ENCODE measurements at regions not wholly inside any gene's neighbourhood (a gene's known extent, or its start where the extent isn't known, plus 50 kb on each side); places are given as distances from the start of the nearest gene placed in this dataset.
A peak's percentile ranks its signal among the peaks of the same experiment; 100 is the strongest.

DNA sequence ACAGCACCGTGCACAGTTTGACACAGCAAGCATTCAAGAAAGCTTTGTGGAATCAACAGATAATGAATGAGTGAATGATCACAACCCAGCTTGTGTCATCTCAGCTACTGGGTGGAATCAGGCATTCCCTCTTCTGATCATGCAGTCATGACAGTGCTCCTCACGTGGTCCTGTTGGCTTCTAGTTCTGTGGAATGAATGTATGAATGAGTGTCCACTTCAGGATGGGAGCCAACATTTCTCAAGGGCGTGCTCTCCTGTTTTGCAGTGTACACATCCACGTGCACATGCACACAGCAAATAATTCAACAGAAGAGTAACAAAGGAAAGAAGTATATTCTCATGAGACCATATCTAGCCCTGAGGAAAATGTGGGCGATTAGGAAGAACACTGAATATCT lies 133.1 kb upstream of the NPVF start:
- no peak for DNase-seq (ENCODE audit: low read depth)

DNA sequence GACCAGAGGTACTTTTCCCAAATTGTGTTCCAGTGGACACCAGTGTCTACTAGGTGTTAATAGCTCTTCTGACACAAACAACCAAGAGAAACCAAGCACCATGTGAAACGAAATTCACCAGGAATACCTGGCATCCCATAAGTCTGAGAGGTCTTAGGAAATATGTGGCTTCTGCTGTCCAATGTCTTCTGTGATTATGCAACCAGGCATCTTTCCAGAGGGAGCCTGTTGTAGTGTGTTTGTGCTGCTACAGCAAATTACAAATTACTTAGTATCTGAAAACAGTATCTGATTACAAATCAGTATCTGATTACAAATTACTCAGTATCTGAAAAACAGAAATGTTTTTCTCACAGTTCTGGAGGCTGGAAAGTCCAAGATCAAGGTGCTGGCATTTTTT lies 133.6 kb upstream of the NPVF start:
- peak; percentile 38 for DNase-seq (ENCODE audit: low read depth)

DNA sequence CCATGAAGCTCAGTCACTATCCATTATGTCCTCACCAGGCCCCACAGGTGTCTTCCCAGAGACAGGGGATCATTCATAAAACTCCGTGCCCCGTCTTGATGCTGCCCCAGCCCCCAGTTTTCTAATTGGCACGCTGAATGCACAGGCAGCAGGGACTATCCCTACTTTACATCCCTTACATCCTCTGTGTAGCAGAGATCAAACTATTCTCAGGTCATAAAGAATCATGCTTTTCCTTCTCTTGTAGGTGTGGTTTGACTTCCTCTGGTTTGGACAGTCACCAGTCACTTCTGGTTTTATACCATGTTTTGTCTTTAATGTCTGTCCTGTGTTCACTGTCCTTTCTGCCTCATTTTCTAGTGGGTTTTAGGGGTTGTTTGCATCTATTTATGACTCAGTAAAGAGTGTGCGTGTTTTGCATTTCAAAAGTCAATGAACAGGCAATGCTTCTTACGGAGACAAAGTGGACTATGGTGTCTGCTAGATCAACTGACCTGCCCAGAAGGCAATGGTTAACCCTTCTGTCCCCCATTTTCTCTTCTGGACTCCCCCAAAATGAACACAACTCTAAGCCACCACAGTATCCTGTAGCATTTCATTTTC lies 140.4 kb upstream of the NPVF start:
- DNase-seq (ENCODE audit: low read depth) = no peak

DNA sequence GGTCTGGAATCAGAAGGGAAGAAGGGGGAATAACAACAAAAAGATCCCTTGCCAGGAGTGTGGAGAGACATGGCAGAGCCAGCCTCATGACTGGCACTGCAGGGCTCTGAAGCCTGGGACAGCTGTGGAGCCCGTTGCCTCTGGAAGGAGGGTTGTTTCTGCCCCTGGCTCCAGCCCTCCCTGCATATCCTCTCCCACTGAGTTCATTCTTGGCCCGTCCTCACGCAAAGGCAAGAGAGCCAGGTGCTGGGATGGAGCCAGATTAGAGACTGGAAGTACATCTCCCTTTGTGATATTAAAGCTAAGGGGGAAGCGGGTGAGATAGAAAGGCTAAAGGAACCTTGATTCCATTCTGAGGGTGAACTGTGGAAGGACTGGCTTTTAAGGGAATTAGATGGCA lies 141.5 kb upstream of the NPVF start:
- no peak for DNase-seq (ENCODE audit: low read depth)

DNA sequence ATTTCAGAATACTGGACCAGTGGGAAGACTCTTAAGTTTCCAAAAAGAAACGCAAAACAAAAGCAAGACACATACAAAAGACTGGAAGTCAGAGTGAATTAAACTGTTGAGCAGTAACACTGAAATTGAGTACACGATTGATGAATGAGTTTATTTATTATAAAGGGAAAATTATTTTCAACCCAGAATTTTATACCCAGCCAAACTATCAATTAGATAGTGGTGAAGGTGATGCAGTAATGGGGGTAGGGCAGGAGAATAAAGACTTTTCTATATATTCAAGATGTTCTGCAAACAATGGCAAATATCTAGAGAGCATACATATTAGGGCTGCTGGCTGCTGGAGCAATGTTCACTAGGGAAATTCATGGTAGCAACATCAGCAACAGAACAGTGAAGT lies 143.7 kb upstream of the NPVF start:
- no peak for DNase-seq (ENCODE audit: low read depth)

DNA sequence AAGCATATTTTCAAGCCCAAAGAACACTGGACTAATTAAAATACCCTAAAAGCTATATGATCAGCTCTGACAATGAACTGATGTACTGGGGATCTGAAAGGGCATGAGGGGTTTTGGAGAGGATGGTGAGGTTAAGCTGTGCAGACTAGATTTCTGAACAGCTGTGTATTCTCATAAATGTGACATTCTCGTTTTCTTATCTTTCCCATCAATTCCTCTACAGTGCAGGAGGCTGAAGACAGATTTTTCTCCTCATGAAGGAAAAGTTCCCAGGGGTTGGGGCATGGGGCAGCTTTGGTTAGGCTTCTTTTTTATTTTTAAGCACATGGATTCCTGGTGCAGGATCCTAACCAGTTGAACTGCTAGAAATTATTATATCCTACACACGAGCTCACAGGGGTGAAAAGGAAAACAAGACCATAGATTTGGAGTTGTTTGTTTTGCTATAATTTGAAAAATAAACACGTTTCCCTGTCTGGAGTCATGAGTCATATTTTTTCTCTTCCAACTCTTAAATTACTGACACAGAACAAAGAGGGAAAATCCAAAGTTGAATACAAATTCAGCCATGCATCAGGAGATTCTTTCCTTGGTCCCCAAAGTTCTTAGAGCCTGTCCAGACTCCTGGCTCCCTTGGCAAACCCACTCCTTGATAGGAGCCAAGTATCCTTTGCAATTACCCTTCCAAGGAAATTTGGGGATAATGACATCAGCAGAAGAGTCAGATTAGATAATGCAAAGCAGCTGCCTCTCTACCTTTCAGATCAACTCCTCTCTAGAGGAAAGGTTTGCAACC lies 147.7 kb upstream of the NPVF start:
- no peak for DNase-seq (ENCODE audit: low read depth)

DNA sequence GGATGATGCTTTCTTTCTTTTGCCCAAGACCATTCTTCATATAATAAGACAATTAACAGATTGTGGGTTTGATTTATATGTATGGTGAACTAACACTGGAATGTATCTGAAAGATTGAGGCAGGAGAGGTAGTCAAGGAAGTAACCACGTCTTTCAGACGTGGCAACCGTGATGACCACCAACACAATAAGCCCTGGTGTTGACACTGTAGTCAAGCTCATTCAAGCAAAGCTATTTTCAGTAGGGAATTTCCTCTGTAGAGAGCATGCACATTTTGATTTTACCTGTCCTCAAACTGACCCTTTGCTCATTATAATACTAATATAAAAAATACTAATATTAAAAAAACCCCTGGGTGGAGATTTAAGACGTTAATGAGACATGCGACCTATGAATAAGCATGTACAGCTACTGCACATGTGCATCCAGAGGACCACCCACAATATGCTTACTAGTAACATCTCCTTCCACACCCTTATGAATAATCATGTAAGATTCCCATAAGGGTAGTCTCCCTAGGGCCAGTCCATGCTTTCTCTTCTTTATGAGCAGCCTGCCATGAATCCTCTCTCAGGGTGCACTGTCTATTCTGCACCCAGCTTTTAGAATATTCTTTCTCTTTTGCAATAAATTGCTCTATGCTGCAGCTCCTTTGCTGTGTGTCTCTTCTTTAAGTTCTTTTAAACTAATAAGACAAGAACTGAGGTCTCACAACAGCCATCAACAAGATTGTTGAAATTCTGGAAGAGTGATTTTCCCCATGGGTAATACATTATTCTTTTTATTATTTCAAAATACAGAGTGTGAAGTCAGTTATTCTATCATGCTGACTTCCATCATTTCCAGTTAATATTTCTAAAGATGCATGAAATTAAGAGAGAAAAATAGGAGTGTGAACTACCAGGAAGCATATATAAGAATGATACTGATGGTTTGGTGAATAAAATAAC lies 151.3 kb upstream of the NPVF start:
- no peak for DNase-seq (ENCODE audit: low read depth)

DNA sequence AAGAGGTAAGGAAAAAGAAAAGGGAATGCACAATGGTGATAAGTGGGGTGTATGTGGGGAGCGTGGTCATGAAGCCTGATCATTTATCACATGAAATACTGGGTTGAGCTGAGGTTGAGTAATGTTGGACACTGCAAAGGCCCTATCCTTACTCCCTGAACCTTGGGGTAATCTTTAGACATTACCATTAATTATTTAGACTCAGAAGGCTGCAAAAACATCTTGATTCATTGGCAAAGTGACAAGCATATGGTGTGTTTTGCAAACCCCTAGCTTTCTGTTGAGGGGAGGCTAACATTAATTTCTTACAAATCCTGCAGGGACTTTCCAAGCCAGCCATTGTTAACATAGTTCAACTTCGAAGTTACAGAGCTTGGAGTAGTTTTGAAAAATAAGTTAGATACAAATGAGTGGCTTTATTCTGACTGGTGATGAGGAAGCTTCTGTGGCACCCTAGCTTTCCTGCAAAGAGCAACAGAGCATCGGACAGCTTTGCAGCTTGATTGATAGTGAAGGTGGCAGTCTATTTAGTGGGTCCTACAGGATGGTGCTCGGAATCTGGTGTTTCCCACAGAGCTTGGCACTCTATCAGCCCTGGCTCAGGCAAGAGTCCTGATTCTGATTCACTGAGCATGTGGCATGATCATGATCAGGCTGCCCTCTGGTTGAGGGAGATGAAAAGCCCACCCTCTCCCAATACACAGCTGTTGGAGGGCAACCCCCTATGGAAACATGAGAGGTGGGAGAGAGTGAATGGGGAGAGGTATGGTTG lies 153.7 kb upstream of the NPVF start:
- peak; percentile 42 for DNase-seq (ENCODE audit: low read depth)

DNA sequence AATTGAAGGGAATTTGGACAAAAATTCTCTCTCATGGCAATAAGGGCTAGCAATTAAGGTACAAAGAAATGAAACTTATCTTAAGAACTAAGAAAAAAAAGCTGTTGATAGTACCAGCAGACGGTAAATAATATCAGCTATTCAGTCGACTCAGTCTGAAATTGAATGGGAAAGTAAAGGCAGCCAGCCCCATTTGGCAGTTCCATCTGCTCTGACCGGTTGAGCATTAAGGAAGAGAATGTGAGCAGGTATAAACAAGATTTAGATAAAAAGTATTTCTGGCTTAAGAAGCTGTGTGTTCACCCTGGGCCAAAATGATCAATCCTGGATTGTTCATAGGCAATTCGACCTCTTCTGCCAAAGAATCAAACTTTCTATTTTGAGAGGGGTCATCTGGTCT lies 154.6 kb upstream of the NPVF start:
- DNase-seq (ENCODE audit: low read depth) = no peak

DNA sequence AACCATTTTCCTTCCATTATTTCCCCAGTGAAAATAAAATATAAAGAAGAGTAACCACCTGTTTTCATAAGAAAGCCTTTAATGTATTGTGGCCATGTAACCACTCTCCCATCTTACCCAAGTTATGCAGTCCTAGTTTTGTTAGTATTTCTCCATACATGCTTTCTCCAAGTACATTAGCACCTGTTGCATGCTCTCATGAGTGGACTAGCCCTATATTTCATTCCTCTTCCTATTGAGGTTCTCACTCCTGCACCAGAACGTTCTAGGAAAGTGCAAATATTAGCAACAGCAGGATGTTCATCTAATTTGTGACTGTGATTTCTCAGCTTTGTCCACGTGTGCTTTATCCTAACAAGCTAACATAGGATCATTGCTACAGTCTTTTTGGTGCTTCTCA lies 155.1 kb upstream of the NPVF start:
- DNase-seq (ENCODE audit: low read depth) = no peak

DNA sequence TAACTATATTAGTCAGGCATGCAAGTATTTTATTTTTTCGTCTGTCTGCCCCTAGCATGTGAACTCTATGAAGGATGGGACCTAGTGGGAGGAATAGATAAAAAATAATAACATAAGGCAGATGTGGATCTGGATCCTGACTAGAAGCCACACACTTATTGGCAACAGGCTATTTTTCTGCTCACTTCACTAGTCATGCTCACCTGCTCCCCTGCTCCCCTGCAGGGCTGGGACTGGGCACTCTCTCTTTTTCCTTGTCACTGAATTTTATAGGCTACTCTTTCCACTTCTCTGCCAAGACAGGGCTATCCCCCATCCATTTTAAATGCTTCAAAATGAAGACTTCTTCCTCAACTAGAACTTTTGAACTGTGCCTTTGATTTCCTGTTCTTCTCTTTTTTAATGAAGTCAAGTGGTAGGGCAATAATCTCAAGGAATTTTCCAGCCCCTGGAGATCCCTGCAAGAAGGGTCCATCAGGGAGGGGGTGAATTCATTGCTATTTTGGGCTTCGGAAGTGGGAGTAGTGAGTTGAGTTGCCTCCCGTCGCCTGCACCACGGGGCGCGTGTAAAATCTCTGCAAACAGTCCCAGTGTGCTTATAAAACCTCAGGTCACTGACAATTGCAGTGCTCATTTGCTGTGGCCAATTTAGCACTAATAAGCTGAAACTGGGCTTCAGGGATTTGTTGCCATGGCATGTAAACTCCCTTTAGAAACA lies 156.7 kb upstream of the NPVF start:
- no peak for DNase-seq (ENCODE audit: low read depth)

DNA sequence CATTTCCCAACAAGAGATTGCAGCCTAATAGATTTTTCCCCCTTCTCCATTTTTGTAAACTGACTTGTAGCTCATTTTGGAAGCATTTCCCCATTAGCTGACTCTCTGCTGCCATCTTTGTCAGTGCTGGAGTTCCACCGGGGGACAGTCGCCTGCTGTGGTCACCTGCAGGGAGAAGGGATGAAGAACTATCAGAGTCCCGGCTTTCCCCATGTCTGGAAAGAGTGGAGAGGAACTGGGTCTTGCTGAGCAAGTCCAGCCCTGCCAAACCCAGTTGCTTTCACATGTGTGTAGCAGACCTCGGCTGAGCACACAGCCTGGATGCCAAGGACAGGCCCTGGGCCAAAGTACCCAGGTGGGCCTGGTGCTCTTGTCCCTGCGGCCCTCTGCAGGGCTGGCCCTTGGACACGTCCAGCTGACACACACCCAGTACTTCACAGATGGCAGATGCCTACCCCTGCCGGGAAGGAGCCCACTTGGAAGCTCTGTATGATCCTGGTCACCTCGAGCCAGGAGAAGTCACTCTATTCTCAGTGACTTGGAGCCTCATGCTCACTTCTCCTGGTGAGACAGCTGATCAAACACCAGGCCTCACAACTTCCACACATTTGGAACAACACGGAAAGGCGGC lies 157.3 kb upstream of the NPVF start:
- no peak for DNase-seq (ENCODE audit: low read depth)

DNA sequence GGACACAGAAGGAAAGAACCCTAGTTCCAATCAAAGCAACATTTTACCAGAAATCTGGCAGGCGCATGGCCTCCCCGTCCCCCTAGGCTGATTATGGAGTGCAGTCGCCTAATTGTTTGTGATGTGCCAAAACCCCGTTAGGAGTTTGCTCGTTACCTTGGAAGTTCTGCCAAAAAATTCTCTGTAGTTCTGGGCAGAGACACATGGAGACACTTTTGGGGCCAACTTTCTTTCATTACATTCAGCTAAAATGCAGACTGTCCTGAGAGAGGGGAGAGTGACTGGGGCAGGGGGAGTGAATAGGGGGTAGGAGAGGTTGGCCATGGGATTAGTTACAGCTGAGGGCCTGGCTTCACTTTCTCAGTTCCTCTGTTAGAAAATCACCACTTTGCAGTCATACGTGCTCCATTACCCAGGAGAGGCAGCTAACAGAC lies 158.0 kb upstream of the NPVF start:
- DNase-seq (ENCODE audit: low read depth) = no peak

DNA sequence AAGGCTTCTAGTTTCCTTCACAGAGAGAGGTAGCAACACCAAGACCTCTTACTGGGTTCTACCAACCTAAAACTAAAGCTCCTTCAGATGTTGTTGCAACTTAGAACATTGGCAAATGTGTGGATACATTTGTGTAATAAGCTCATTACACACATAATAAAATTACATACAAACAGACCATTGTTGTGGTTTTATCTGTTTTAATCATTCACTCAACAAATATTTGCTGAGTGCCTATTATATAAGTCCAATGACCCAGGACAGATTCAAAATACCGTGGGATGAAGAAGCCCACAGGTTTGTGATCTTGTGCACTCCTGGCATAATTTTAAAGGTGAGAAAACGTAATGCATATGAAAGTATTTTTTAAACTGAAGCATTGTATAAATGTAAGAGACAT lies 160.4 kb upstream of the NPVF start:
- DNase-seq (ENCODE audit: low read depth) = no peak

DNA sequence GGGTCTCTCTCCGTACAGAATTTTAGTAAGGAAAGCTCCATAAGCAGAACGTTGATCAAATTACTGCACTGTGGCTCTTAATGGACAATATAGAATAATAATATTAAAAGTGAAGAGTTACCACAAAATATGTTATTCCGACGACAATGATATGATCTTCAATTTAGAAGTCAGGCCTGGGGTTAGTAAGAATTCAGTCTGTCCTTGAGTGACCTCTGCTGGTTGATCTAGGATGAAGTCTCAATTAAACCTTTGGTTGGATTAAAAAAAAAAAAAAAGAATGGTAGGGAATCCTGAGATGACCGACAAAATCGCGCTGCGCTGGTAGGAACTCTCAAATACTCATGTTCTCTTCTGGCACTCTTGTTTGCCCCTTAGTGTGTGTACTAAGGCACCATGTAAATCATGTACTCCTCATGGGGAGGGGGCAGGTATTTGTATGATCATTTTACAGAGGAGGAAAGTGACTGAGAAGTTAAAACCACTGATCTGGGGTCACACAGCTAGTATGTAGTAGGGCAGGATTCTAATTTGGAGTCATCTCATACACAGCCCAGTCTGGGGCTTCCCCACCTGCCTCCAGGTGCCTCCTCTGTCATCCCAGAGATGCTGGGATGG lies 161.3 kb upstream of the NPVF start:
- DNase-seq (ENCODE audit: low read depth) = peak; percentile 52

DNA sequence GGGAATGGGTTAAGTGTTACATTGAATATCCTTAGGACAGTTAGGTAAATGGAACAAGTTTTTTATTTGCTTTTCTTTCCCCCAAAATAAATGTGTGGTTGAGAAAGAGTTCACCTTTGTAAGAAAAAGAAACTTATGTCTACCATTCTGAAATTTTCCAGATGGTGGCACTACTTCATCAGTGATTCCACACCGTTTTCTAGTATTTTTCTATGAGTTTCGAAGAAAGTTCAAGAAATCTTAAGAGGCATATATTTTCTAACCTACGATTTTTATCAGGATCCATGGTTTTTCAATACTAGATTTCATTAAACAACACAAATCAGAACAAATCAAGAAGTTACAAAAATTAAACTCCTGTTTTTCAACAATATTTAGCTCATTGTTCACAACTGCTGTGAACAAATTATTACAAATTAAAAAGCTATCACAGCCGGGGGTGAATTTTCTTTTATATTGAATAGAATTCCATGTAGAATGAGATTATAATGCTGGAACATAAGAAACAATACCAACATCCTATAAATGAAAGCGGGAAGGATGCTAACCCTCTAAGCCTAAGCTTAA lies 163.1 kb upstream of the NPVF start:
- DNase-seq (ENCODE audit: low read depth) = peak; percentile 42

DNA sequence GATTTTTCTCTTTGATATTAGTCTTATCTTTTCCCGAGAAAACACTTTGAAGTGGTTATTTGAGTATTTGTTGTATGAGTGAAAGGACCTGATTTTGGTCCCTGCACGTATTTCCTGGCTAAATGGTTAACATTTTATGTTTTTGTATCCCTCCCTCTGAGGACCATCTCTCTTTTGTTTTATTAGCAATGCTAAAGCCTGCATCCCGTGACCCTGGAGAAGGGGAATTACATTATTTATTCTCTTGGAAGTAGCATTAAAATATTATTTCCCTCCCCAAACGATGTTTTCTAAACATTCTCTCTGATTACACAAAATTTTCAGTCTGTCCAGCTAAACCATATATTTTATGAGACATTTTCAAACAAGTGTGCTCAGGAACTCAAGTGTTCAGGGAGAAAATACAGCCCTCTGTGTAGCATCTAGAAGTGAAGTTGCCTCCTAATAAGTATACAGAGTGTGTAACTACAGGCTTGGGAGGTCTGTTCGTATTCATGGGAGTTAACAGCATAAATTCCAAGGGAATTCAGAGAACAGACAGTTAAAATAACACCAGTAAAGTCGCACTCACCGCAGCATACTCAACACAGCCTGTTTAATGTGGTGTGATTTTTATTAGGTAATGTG lies 163.8 kb upstream of the NPVF start:
- no peak for DNase-seq (ENCODE audit: low read depth)

DNA sequence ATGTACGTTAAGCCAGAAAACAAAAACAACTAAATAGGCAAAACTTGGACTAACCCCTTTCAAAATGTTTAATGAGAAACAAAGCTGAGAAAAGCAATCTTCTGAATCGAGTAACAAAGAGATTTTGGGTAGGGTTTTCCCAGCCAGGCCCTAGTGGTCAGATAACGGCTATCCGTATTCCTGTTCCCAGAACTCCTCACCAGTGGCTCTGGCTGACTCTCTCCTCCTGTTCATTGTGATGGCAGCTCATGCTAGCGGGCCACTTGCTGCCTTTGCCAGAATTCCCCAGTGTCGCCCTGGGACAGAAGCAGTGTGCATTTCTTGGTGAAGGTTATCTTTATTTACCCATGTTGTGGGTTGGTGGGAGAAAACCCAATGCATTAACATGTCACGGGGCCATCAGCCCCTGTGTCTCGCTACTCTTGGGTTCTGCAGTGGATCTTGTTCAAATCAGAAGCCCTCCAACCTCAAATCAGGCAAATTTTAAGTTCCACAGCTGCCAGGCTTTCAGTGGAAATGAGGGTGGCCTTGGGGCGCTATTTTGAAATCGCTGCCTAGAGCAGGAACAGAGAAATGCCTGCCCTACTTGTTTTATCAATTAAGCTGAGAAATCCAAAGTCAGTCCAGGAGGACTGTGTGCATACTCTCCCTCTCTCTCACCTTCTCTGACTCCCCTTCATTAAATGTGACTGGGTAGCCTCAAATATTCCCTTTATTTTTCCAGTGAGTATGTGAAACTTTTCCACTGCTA lies 164.5 kb upstream of the NPVF start:
- DNase-seq (ENCODE audit: low read depth) = no peak

DNA sequence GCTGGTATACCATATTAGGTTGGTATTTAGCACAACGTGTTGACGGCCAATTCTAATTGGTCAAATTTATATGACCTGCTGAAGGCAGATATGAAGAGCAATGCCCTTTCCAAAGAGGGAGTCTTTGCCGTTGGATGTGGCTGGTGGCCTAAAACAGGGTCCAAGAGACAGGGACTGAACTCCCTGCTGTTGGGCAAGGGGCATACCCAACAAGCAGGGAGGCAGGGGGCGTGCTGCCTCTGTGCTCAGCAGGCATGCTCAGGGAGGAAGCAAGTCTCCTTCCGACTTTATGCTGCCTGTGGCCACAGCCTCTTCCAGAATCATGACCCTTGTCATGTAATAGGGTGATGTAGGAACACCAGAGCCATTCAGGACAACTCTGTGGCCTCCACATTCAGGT lies 167.7 kb upstream of the NPVF start:
- no peak for DNase-seq (ENCODE audit: low read depth)
